NCI-H510A treated with DMSO at 0.1 percent for 48 hours (cell line): ENCODE measurements at regions not wholly inside any gene's neighbourhood (a gene's known extent, or its start where the extent isn't known, plus 50 kb on each side); places are given as distances from the start of the nearest gene placed in this dataset.
A peak's percentile ranks its signal among the peaks of the same experiment; 100 is the strongest.

ENCODE experiments used
- DNase-seq: peaks from one replicate; lab custom pipeline; 2025; lab: John Stamatoyannopoulos, UW

- DNase-seq: no peak
Measured at GRCh38 chr10:43000651-43001426, 76.0 kb upstream of the RET start.

GRCh38 chr10:43001427-43001795 is 75.5 kb upstream of the RET start:
- DNase-seq: no peak

DNA sequence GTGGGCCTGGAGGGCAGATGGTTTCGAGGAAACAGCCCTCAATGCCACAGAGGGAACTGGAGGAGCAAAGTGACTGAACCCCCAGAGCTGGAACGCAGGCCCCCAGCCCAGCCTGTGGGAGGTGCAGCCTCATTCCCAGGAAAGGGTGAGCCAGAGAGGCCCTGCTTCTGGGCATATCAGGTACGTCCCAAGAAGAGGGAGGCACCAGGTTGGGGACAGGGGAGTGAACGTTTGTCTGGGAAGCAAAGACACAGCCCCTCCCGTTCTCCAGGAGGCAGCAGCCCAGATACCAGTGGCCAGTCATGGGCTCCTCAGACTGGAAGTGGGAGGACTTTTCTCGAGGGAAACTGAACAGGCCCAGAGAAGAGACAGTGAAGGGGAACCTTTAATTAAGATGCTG is 74.3 kb upstream of the RET start:
- DNase-seq: no peak

GRCh38 chr10:43006490-43006889 is 70.4 kb upstream of the RET start:
- DNase-seq: no peak

DNA sequence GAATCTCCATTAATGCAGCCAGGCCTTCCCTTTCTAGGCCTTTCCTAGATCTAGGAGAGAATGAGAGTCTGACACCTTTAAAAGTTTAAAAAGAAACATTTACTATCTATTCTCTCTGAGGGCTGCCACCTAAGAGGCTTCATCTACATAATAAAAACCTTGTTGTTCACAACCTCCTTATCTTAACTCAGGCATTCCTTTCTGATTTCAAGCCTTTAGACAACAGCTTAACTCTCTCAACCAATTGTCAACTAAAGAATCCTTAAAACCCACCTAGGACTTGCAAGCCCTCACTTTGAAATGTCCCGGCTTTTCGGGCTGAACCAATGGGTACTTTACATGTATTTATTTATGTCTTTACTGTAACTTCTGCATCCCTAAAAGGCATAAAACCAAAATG is 64.3 kb upstream of the RET start:
- DNase-seq: no peak

- no peak for DNase-seq
Measured at GRCh38 chr10:43013065-43013464, 63.8 kb upstream of the RET start.

GRCh38 chr10:43024524-43024923 is 52.3 kb upstream of the RET start:
- no peak for DNase-seq

GRCh38 chr10:43024942-43025700 is 51.7 kb upstream of the RET start:
- DNase-seq: peak; percentile 8

DNA sequence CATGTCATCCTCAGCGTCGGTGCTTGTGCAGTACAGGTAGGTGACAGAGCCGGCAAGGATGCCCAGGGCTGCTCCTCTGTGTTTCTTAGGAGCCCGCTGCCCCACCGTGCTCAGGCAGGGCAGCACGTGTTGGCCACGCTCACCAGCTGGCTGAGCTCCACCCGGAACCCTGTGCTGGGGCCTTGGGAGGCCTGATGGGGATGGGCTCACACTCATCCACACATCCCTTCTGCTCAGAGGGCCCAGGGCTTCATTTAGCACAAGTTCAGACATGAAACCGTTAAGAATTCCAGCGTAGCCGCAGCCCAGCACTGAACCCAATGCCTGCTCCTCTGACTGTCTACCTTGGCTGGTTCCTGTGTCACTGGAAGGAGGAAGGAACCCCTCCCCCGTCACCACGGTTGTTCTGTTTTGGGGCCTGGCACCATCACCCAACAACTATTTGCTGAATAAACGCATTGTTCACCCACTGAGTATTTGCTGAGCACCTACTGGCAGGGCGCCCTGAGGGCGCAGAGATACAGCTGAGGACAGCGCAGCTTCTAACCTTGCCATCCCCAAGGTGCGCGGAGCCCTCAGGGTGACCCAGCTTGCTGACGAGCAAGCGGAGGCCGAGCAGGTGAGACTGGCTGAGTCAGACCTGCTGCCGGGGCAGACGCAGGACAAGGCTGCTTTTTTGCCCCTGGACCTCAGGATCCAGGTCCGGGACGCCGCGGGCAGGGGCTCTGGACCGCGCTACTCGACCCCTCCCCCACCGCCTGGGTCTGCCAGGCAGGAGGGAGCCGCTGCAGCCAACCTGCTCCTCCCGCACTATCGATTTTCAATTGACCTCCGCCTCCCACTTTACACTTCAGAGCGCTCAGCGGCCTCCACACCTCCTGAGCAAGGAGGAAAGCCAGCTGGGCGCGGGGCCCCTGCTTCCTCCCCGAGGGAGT is 50.6 kb upstream of the RET start:
- peak; percentile 49 for DNase-seq
